H1 (cell line): ENCODE measurements at regions not wholly inside any gene's neighbourhood (a gene's known extent, or its start where the extent isn't known, plus 50 kb on each side); places are given as distances from the start of the nearest gene placed in this dataset.

Experiments
- CTCF ChIA-PET: fragments of 300-600 bp; sonication (Branson Sonifier 250); formaldehyde crosslinking; loops from one replicate; lab custom pipeline; 2021; ENCODE audit not compliant: partially characterized antibody; lab: Charles Lee
- POLR2A ChIA-PET: fragments of 300-600 bp; sonication (Branson Sonifier 250); formaldehyde crosslinking; loops from one replicate; lab custom pipeline; 2021; ENCODE audit warnings: inconsistent platforms; ENCODE audit not compliant: partially characterized antibody; lab: Charles Lee
- DNase-seq, 2 experiments: peaks; one replicate each; pipeline versions ENCODE4 v3.0.0 to v3.0.0-alpha.2; 2010 to 2022; ENCODE audit warnings: low spot score in 2 of 2, low read depth in 1 of 2, mixed read lengths in 1 of 2
- FAIRE-seq: peaks from 2 replicates; lab custom pipeline; 2011; peaks lifted over from hg19 to GRCh38; lab: Jason Lieb, UNC
- H2AFZ ChIP-seq: 2 replicates; pipeline ENCODE4 v1.8.1; 2012; ENCODE audit warnings: low read length, inconsistent platforms
- H2AK5ac ChIP-seq: 2 replicates; pipeline ENCODE4 v1.6.1; 2013; ENCODE audit warnings: low read depth, low read length
- H2BK120ac ChIP-seq: replicated peaks from 2 replicates; pipeline ENCODE3; 2013; ENCODE audit warnings: low read depth, low read length, inconsistent platforms
- H2BK12ac ChIP-seq: 2 replicates; pipeline ENCODE4 v1.6.1; 2013; ENCODE audit warnings: low read depth, low read length
- H2BK15ac ChIP-seq: 2 replicates; pipeline ENCODE4 v1.6.1; 2013; ENCODE audit warnings: low read length
- H2BK20ac ChIP-seq: 2 replicates; pipeline ENCODE4 v1.6.1; 2013; ENCODE audit warnings: low read length
- H2BK5ac ChIP-seq: 2 replicates; pipeline ENCODE4 v1.6.1; 2013; ENCODE audit warnings: low read depth, low read length
- H3K14ac ChIP-seq: 2 replicates; pipeline ENCODE4 v1.6.1; 2013; ENCODE audit warnings: inconsistent platforms; ENCODE audit not compliant: insufficient read length
- H3K18ac ChIP-seq: 2 replicates; pipeline ENCODE4 v1.6.1; 2013; ENCODE audit warnings: low read length; ENCODE audit errors: extremely low read depth
- H3K23ac ChIP-seq: 2 replicates; pipeline ENCODE4 v1.6.1; 2013; ENCODE audit warnings: inconsistent platforms; ENCODE audit not compliant: insufficient read length
- H3K23me2 ChIP-seq: 2 replicates; pipeline ENCODE4 v1.6.1; 2013; ENCODE audit warnings: low read depth, low read length
- H3K27ac ChIP-seq: 2 replicates; pipeline ENCODE4 v1.6.1; 2011; ENCODE audit warnings: low read depth, low read length, inconsistent platforms
- H3K27me3 ChIP-seq, 4 experiments: replicated peaks in 1 of 4; 1 replicate in 1 of 4; 2 replicates in 3 of 4; pipeline versions ENCODE4 v1.6.1 to v1.8.1; 2011 to 2013; ENCODE audit warnings: low read length in 3 of 4, mild to moderate bottlenecking in 3 of 4, inconsistent platforms in 2 of 4, mixed read lengths in 2 of 4, moderate library complexity in 1 of 4; ENCODE audit not compliant: control insufficient read depth in 3 of 4, insufficient read depth in 3 of 4; ENCODE audit errors: extremely low read depth in 1 of 4
- H3K36me3 ChIP-seq, 4 experiments: 2 replicates each; pipeline versions ENCODE4 v1.6.1 to v1.8.1; 2011 to 2013; ENCODE audit warnings: mild to moderate bottlenecking in 4 of 4, low read length in 3 of 4, moderate library complexity in 2 of 4, control low read depth in 1 of 4, inconsistent platforms in 1 of 4; ENCODE audit not compliant: insufficient read depth in 4 of 4, control insufficient read depth in 2 of 4
- H3K4ac ChIP-seq: replicated peaks from 2 replicates; pipeline ENCODE3; 2013; ENCODE audit warnings: low read length, low read depth, mixed read lengths, inconsistent platforms; ENCODE audit not compliant: insufficient read length
- H3K4me1 ChIP-seq, 4 experiments: replicated peaks in 1 of 4; 1 replicate in 1 of 4; 2 replicates in 3 of 4; pipeline versions ENCODE4 v1.6.1 to v1.8.1; 2011 to 2013; ENCODE audit warnings: low read length in 3 of 4, inconsistent platforms in 2 of 4, mixed read lengths in 1 of 4; ENCODE audit not compliant: insufficient read depth in 4 of 4, control insufficient read depth in 3 of 4
- H3K4me2 ChIP-seq, 2 experiments: 2 replicates each; pipeline versions ENCODE4 v1.6.1 to v1.8.1; 2011 to 2013; ENCODE audit warnings: low read depth in 2 of 2, low read length in 2 of 2, control low read depth in 1 of 2, inconsistent platforms in 1 of 2, mild to moderate bottlenecking in 1 of 2; ENCODE audit not compliant: insufficient read depth in 1 of 2
- H3K4me3 ChIP-seq, 4 experiments: fragments of 200-600, 300-600 bp in 1 of 4; sonication (generic), shearing (Covaris generic), sonication (Bioruptor Twin) in 1 of 4; 2 replicates each; pipeline versions ENCODE4 v1.5.1 to v1.8.1; 2011 to 2016; ENCODE audit warnings: low read length in 4 of 4, low read depth in 3 of 4, control low read depth in 2 of 4, inconsistent platforms in 2 of 4, mild to moderate bottlenecking in 2 of 4, mixed read lengths in 1 of 4, moderate library complexity in 1 of 4; ENCODE audit not compliant: insufficient read depth in 2 of 4; ENCODE audit errors: extremely low read depth in 1 of 4
- H3K56ac ChIP-seq: replicated peaks from 2 replicates; pipeline ENCODE3; 2013; ENCODE audit warnings: low read depth, mild to moderate bottlenecking, mixed read lengths, low read length, inconsistent platforms; ENCODE audit not compliant: insufficient read length
- H3K79me1 ChIP-seq: 2 replicates; pipeline ENCODE4 v1.6.1; 2013; ENCODE audit warnings: low read depth, low read length, control low read depth
- H3K79me2 ChIP-seq, 2 experiments: 2 replicates each; pipeline versions ENCODE4 v1.6.1 to v1.8.1; 2012 to 2013; ENCODE audit warnings: low read length in 2 of 2, mild to moderate bottlenecking in 2 of 2, inconsistent platforms in 1 of 2; ENCODE audit not compliant: insufficient read depth in 2 of 2, control insufficient read depth in 1 of 2
- H3K9ac ChIP-seq, 4 experiments: replicated peaks in 1 of 4; 1 replicate in 1 of 4; 2 replicates in 3 of 4; pipeline versions ENCODE4 v1.6.1 to v1.8.1; 2011 to 2013; ENCODE audit warnings: low read depth in 3 of 4, low read length in 3 of 4, control low read depth in 2 of 4, mild to moderate bottlenecking in 2 of 4, moderate library complexity in 2 of 4, inconsistent platforms in 1 of 4; ENCODE audit errors: extremely low read depth in 1 of 4
- H3K9me3 ChIP-seq, 2 experiments: 2 replicates each; pipeline versions ENCODE4 v1.6.1 to v1.8.1; 2012 to 2013; ENCODE audit warnings: mild to moderate bottlenecking in 2 of 2, moderate library complexity in 2 of 2, control low read depth in 1 of 2, inconsistent platforms in 1 of 2, low read depth in 1 of 2, low read length in 1 of 2, mixed read lengths in 1 of 2; ENCODE audit not compliant: insufficient read depth in 2 of 2
- H4K20me1 ChIP-seq, 2 experiments: replicated peaks in 1 of 2; 2 replicates each; pipeline versions ENCODE3 to v1.8.1; 2011 to 2013; ENCODE audit warnings: inconsistent platforms in 2 of 2, low read length in 2 of 2, mild to moderate bottlenecking in 1 of 2; ENCODE audit not compliant: insufficient read depth in 2 of 2, control insufficient read depth in 1 of 2
- H4K5ac ChIP-seq: 2 replicates; pipeline ENCODE4 v1.6.1; 2013; ENCODE audit warnings: low read length, low read depth, mixed read lengths, inconsistent platforms; ENCODE audit not compliant: insufficient read length
- H4K8ac ChIP-seq: 2 replicates; pipeline ENCODE4 v1.8.0; 2013; ENCODE audit warnings: mild to moderate bottlenecking, moderate library complexity, low read length, inconsistent platforms; ENCODE audit not compliant: insufficient read depth; ENCODE audit errors: extremely low read depth
- H4K91ac ChIP-seq: replicated peaks from 2 replicates; pipeline ENCODE3; 2013; ENCODE audit warnings: low read length, mixed read lengths, inconsistent platforms; ENCODE audit not compliant: insufficient read length
- BACH1 ChIP-seq: IDR thresholded peaks from 2 replicates; pipeline ENCODE4 v1.6.1; 2012; ENCODE audit warnings: low read length, improper control_type of control experiment
- BCL11A ChIP-seq, 2 experiments: IDR thresholded peaks; one replicate each; pipeline ENCODE4 v1.6.1; 2011; ENCODE audit warnings: low read depth in 2 of 2, low read length in 2 of 2, mild to moderate bottlenecking in 2 of 2
- BRCA1 ChIP-seq: IDR thresholded peaks from 2 replicates; pipeline ENCODE4 v1.6.1; 2012; ENCODE audit warnings: low read depth, low read length, improper control_type of control experiment
- CBX5 ChIP-seq: fragments of 300-800, 300-1000 bp; sonication (generic); IDR thresholded peaks from 2 replicates; pipeline ENCODE4 v1.7.1; 2016; ENCODE audit warnings: antibody characterized with exemption, low read length, low read depth
- CHD2 ChIP-seq: IDR thresholded peaks from 2 replicates; pipeline ENCODE4 v1.6.1; 2012; ENCODE audit warnings: low read length, improper control_type of control experiment
- GABPA ChIP-seq: IDR thresholded peaks from 2 replicates; pipeline ENCODE4 v1.6.1; 2011; ENCODE audit warnings: mild to moderate bottlenecking, low read length, moderate library complexity, borderline replicate concordance; ENCODE audit not compliant: insufficient read depth
- HDAC2 ChIP-seq, 2 experiments: fragments of 300-600 bp in 1 of 2; sonication (generic) in 1 of 2; IDR thresholded peaks; 2 replicates each; pipeline ENCODE4 v1.6.1; 2011 to 2012; ENCODE audit warnings: low read depth in 2 of 2, low read length in 2 of 2, mild to moderate bottlenecking in 2 of 2, moderate library complexity in 2 of 2, borderline replicate concordance in 1 of 2, inconsistent platforms in 1 of 2
- JUND ChIP-seq: IDR thresholded peaks from 2 replicates; pipeline ENCODE4 v1.6.1; 2011; ENCODE audit warnings: mild to moderate bottlenecking, improper control_type of control experiment, low read length
- RFX5 ChIP-seq: IDR thresholded peaks from 2 replicates; pipeline ENCODE4 v1.6.1; 2011; ENCODE audit warnings: low read depth, low read length, improper control_type of control experiment, borderline replicate concordance
- RNF2 ChIP-seq: fragments of 200-900, 300-1000 bp; sonication (generic); IDR thresholded peaks from 2 replicates; pipeline ENCODE4 v1.7.1; 2016; ENCODE audit warnings: borderline replicate concordance, low read depth, mild to moderate bottlenecking, antibody characterized with exemption, low read length; ENCODE audit not compliant: poor library complexity, severe bottlenecking; ENCODE audit errors: missing control alignments
- RXRA ChIP-seq: IDR thresholded peaks from 2 replicates; pipeline ENCODE4 v1.6.1; 2011; ENCODE audit warnings: low read depth, mild to moderate bottlenecking, low read length, moderate library complexity; ENCODE audit not compliant: insufficient read depth
- SAP30 ChIP-seq: fragments of 300-600 bp; sonication (generic); IDR thresholded peaks from 2 replicates; pipeline ENCODE4 v1.7.1; 2012; ENCODE audit warnings: low read length, moderate library complexity, mild to moderate bottlenecking, inconsistent platforms; ENCODE audit not compliant: insufficient read depth, insufficient replicate concordance
- SUZ12 ChIP-seq: fragments of 200-600 bp; sonication (generic); IDR thresholded peaks from 2 replicates; pipeline ENCODE4 v1.6.1; 2012; ENCODE audit warnings: mild to moderate bottlenecking, inconsistent platforms, low read length, moderate library complexity, mixed read lengths
- TCF12 ChIP-seq: IDR thresholded peaks from 2 replicates; pipeline ENCODE4 v1.6.1; 2011; ENCODE audit warnings: low read depth, mild to moderate bottlenecking, low read length
- TEAD4 ChIP-seq: IDR thresholded peaks from 2 replicates; pipeline ENCODE4 v1.6.1; 2012; ENCODE audit warnings: low read depth, low read length, inconsistent platforms, mixed read lengths
- ZNF274 ChIP-seq: IDR thresholded peaks from 2 replicates; pipeline ENCODE4 v1.7.0; 2012; ENCODE audit warnings: low read length, borderline replicate concordance; ENCODE audit errors: extremely low read depth

DNA sequence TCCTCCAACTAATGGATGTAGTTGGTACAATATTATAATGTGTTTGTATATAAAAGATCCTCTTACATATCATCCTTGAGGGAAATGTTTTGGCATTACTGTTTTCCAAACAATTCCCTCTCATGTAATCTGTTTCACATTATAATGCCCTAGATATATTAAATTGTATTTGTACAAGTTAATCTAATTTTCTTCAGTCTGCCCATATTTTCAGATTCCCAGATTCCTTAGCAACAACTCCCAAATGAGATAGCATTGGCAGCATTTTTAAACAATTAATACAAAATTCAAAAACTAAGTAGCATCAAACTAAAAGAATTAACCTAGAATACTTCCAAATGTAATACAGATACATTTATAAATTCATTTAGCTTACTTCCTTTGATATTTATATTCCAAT is 860.2 kb downstream of the C12orf50 start:
- Histone ChIP-seq H3K9ac (no peak overlapping the region), H3K4ac (no peak overlapping the region), H3K79me1 (no peaks in the 10 kb centered on the region), H4K8ac (no peak overlapping the region), H3K27me3 (no peaks in the 10 kb centered on the region), H3K56ac (no peak overlapping the region), H3K23ac (no peak overlapping the region), H2AK5ac (no peak overlapping the region), H2BK12ac (no peak overlapping the region), H3K14ac (no peak overlapping the region), H2BK120ac (no peak overlapping the region), H2BK5ac (no peak overlapping the region), H4K5ac (no peak overlapping the region), H2AFZ (no peak overlapping the region), H3K4me1 (no peaks in the 10 kb centered on the region), H4K91ac (no peak overlapping the region), H3K4me3 (no peak overlapping the region), H3K36me3 (peaks cover 0 to 4% (median 0%) of the 10 kb centered on the region in 4 experiments; a peak in 1 of 8 replicates), H3K23me2 (no peaks in the 10 kb centered on the region), H3K18ac (no peak overlapping the region), H3K79me2 (no peaks in the 10 kb centered on the region), H2BK15ac (no peak overlapping the region), H3K4me2 (no peak overlapping the region), H2BK20ac (no peak overlapping the region), H3K27ac (no peak overlapping the region), H3K9me3 (peaks cover 18 to 29% of the 10 kb centered on the region in 2 experiments), H4K20me1 (no peaks in the 10 kb centered on the region)
- ChIA-PET CTCF (no interaction called here), POLR2A (no interaction called here)
- DNase-seq, result no peak
- no peak for TF ChIP-seq SUZ12
- no peak for TF ChIP-seq TCF12
- TF ChIP-seq BCL11A (IDR thresholded peaks at IDR 0.05; ENCODE audit: low read depth in 2 of 2, low read length in 2 of 2), result no peak
- TF ChIP-seq BRCA1, result no peak
- no peak for TF ChIP-seq SAP30
- no peak for TF ChIP-seq HDAC2 (IDR thresholded peaks at IDR 0.05; ENCODE audit: borderline replicate concordance in 1 of 2, low read depth in 2 of 2, low read length in 2 of 2)
- no peak for TF ChIP-seq RXRA
- no peak for TF ChIP-seq CBX5
- TF ChIP-seq TEAD4, result no peak
- no peak for TF ChIP-seq RFX5
- no peak for TF ChIP-seq CHD2
- TF ChIP-seq RNF2, result no peak
- no peak for TF ChIP-seq ZNF274
- no peak for TF ChIP-seq GABPA
- TF ChIP-seq BACH1, result no peak
- TF ChIP-seq JUND, result no peak
- FAIRE-seq, result no peak
